HEK293 (cell line): ENCODE measurements at regions not wholly inside any gene's neighbourhood (a gene's known extent, or its start where the extent isn't known, plus 50 kb on each side); places are given as distances from the start of the nearest gene placed in this dataset.

ENCODE experiments used
- CTCF ChIA-PET: fragments of 350-600 bp; formaldehyde crosslinking; extraction: SDS; loops from one replicate; lab custom pipeline; 2021; ENCODE audit warnings: antibody characterized with exemption; lab: Yijun Ruan, JAX
- POLR2A ChIA-PET: fragments of 300-600 bp; formaldehyde crosslinking; extraction: SDS; loops from one replicate; lab custom pipeline; 2020; ENCODE audit warnings: antibody characterized with exemption, inconsistent platforms; lab: Yijun Ruan, JAX
- H3K27ac ChIP-seq: fragments of 200-500 bp; sonication (Bioruptor generic); 2 replicates; pipeline ENCODE4 v1.5.1; 2014; ENCODE audit warnings: low read depth, low read length, control low read depth, inconsistent platforms; ENCODE audit errors: extremely low read depth
- H3K36me3 ChIP-seq, 2 experiments: fragments of 200-500 bp in 1 of 2; sonication (Bioruptor generic) in 1 of 2; 1 replicate in 1 of 2; 2 replicates in 1 of 2; pipeline ENCODE4 v1.5.1; 2014 to 2017; ENCODE audit warnings: inconsistent platforms in 2 of 2, low read length in 2 of 2; ENCODE audit not compliant: control insufficient read depth in 2 of 2, insufficient read depth in 1 of 2
- H3K4me1 ChIP-seq: fragments of 200-500 bp; sonication (Bioruptor generic); 2 replicates; pipeline ENCODE4 v1.5.1; 2014; ENCODE audit warnings: mild to moderate bottlenecking, low read length, inconsistent platforms; ENCODE audit not compliant: control insufficient read depth, insufficient read depth
- H3K4me3 ChIP-seq: 2 replicates; pipeline ENCODE4 v1.5.1; 2011; ENCODE audit warnings: low read depth, mild to moderate bottlenecking, control low read depth, low read length, moderate library complexity
- H3K9me3 ChIP-seq: fragments of 200-500 bp; sonication (Bioruptor generic); 2 replicates; pipeline ENCODE4 v1.5.1; 2014; ENCODE audit warnings: low read depth, low read length, inconsistent platforms; ENCODE audit not compliant: control insufficient read depth, insufficient read depth
- GLI2 ChIP-seq: fragments of 450-650 bp; formaldehyde crosslinking; IDR thresholded peaks from 2 replicates; pipeline ENCODE4; 2017; ENCODE audit warnings: missing biosample characterization, missing genetic modification characterization, low read depth, borderline replicate concordance
- HOXC10 ChIP-seq: sonication (generic); formaldehyde crosslinking; IDR thresholded peaks from 2 replicates; pipeline ENCODE4 v1.8.1; 2023; ENCODE audit warnings: mild to moderate bottlenecking, missing genetic modification reagents
- KLF8 ChIP-seq: fragments of 450-650 bp; formaldehyde crosslinking; IDR thresholded peaks from 2 replicates; pipeline ENCODE4 v1.5.1; 2016; ENCODE audit warnings: missing biosample characterization, missing genetic modification characterization
- MEIS1 ChIP-seq: sonication (generic); formaldehyde crosslinking; IDR thresholded peaks from 2 replicates; pipeline ENCODE4 v1.8.1; 2022; ENCODE audit warnings: missing genetic modification reagents, mild to moderate bottlenecking, borderline replicate concordance
- MYNN ChIP-seq: fragments of 450-650 bp; formaldehyde crosslinking; IDR thresholded peaks from 2 replicates; pipeline ENCODE4 v1.5.1; 2016; ENCODE audit warnings: missing biosample characterization, missing genetic modification characterization, borderline replicate concordance
- SP2 ChIP-seq: fragments of 450-650 bp; formaldehyde crosslinking; IDR thresholded peaks from 2 replicates; pipeline ENCODE4 v1.5.1; 2016; ENCODE audit warnings: missing biosample characterization, missing genetic modification characterization
- TCF7L2 ChIP-seq: IDR thresholded peaks from 2 replicates; pipeline ENCODE4 v1.6.1; 2011; ENCODE audit warnings: low read depth, mild to moderate bottlenecking, inconsistent platforms, low read length, moderate library complexity, borderline replicate concordance
- ZBTB1 ChIP-seq: fragments of 450-650 bp; formaldehyde crosslinking; IDR thresholded peaks from 2 replicates; pipeline ENCODE4 v1.5.1; 2016; ENCODE audit warnings: missing biosample characterization, missing genetic modification characterization
- ZBTB20 ChIP-seq: fragments of 450-650 bp; formaldehyde crosslinking; IDR thresholded peaks from 2 replicates; pipeline ENCODE4 v1.5.1; 2016; ENCODE audit warnings: missing biosample characterization, missing genetic modification characterization
- ZBTB48 ChIP-seq: fragments of 450-650 bp; formaldehyde crosslinking; IDR thresholded peaks from 2 replicates; pipeline ENCODE4 v1.5.1; 2016; ENCODE audit warnings: missing biosample characterization, missing genetic modification characterization
- ZEB2 ChIP-seq: fragments of 450-650 bp; formaldehyde crosslinking; IDR thresholded peaks from 2 replicates; pipeline ENCODE4 v1.5.1; 2016; ENCODE audit warnings: missing biosample characterization, missing genetic modification characterization
- ZFP3 ChIP-seq: fragments of 450-650 bp; formaldehyde crosslinking; IDR thresholded peaks from 2 replicates; pipeline ENCODE4 v1.5.1; 2016; ENCODE audit warnings: low read depth, missing biosample characterization, missing genetic modification characterization
- ZNF266 ChIP-seq: fragments of 450-650 bp; formaldehyde crosslinking; IDR thresholded peaks from 2 replicates; pipeline ENCODE4 v1.5.1; 2016; ENCODE audit warnings: missing biosample characterization, missing genetic modification characterization, low read depth
- ZNF335 ChIP-seq: fragments of 450-650 bp; formaldehyde crosslinking; conservative IDR thresholded peaks from 2 replicates; pipeline ENCODE4 v1.5.1; 2016; ENCODE audit warnings: missing biosample characterization, missing genetic modification characterization
- ZNF423 ChIP-seq: fragments of 450-650 bp; formaldehyde crosslinking; IDR thresholded peaks from 2 replicates; pipeline ENCODE4 v1.5.1; 2016; ENCODE audit warnings: missing biosample characterization, missing genetic modification characterization
- ZNF514 ChIP-seq: fragments of 450-650 bp; formaldehyde crosslinking; IDR thresholded peaks from 2 replicates; pipeline ENCODE4 v1.5.1; 2016; ENCODE audit warnings: missing biosample characterization, missing genetic modification characterization
- ZNF660 ChIP-seq: fragments of 450-650 bp; IDR thresholded peaks from 2 replicates; pipeline ENCODE4 v1.5.1; 2018; ENCODE audit warnings: missing biosample characterization, mild to moderate bottlenecking, missing genetic modification characterization
- ZNF707 ChIP-seq: fragments of 450-650 bp; formaldehyde crosslinking; IDR thresholded peaks from 2 replicates; pipeline ENCODE4 v1.5.1; 2016; ENCODE audit warnings: missing biosample characterization, missing genetic modification characterization
- ZNF843 ChIP-seq: fragments of 450-650 bp; formaldehyde crosslinking; IDR thresholded peaks from 2 replicates; pipeline ENCODE4 v1.5.1; 2016; ENCODE audit warnings: missing biosample characterization, missing genetic modification characterization
- ZSCAN23 ChIP-seq: fragments of 450-650 bp; formaldehyde crosslinking; IDR thresholded peaks from 2 replicates; pipeline ENCODE4 v1.5.1; 2016; ENCODE audit warnings: missing biosample characterization, missing genetic modification characterization
- TF ChIP-seq, protein P1 (sequence below): fragments of 450-650 bp; formaldehyde crosslinking; conservative IDR thresholded peaks from 2 replicates; pipeline ENCODE4 v1.5.1; 2016; ENCODE audit warnings: low read depth, missing biosample characterization, missing genetic modification characterization
- TF ChIP-seq, protein P2 (sequence below): fragments of 450-650 bp; formaldehyde crosslinking; IDR thresholded peaks from 2 replicates; pipeline ENCODE4 v1.5.1; 2016; ENCODE audit warnings: missing biosample characterization, missing genetic modification characterization
- TF ChIP-seq, protein P3 (sequence below): sonication (generic); formaldehyde crosslinking; IDR thresholded peaks from 2 replicates; pipeline ENCODE4 v1.8.1; 2022; ENCODE audit warnings: mild to moderate bottlenecking, moderate library complexity, missing genetic modification reagents

DNA sequence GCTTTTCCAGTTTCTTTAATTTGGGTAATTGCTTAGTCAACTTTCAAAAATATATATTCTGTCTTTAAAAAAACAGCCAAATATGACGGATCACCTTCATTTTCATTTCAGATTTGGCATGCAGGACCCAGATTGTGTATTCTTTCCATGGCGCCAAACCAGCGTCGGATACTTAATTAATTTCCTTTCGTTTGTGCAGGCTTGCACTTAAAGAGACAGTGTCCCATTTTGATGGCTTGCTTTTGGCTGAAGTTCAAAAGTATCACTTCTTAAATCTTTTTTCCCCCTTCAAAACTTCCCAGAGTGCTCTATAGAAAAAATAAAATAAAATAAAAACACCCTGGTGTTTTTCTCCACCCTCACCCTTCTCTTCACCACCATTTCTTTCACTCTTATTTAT lies 394.5 kb upstream of the SOX9 start (continued):
- TF ChIP-seq MYNN (tag by site-specific recombination) (no peak), ZFP3 (tag by site-specific recombination) (no peak), ZNF266 (tag by site-specific recombination) (no peak)

DNA sequence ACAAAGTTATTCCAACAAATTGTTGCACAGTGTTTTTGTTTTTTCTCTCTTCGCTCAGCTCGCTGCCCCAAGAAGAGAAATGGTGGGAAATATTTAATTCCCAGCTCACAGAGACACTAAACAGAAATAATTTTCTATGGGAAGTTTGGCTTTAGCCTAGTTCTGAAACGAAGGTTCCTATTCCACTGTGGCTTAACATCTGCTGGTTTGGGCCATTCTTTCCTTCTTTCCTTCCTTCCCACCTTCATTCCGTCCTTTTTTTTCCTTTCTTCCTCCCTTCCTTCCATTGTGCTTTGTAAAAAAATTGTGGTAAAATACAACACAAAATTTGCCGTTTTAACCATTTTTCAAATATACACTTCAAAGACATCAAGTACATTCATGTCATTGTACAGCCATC lies 393.5 kb upstream of the SOX9 start:
- H3K36me3 ChIP-seq, result no peaks in the 10 kb centered on the region
- no peaks in the 10 kb centered on the region; the same call in 1 of the 2 replicates for H3K9me3 ChIP-seq
- H3K27ac ChIP-seq, result no peak overlapping the region
- H3K4me1 ChIP-seq, result no peaks in the 10 kb centered on the region
- CTCF ChIA-PET, result no interaction called here
- no peak overlapping the region for H3K4me3 ChIP-seq
- POLR2A ChIA-PET, result no interaction called here
- TF ChIP-seq SP2 (tag by site-specific recombination), result no peak
- no peak for TF ChIP-seq ZNF707
- TF ChIP-seq ZBTB1, result no peak
- TF ChIP-seq, protein P1, sequence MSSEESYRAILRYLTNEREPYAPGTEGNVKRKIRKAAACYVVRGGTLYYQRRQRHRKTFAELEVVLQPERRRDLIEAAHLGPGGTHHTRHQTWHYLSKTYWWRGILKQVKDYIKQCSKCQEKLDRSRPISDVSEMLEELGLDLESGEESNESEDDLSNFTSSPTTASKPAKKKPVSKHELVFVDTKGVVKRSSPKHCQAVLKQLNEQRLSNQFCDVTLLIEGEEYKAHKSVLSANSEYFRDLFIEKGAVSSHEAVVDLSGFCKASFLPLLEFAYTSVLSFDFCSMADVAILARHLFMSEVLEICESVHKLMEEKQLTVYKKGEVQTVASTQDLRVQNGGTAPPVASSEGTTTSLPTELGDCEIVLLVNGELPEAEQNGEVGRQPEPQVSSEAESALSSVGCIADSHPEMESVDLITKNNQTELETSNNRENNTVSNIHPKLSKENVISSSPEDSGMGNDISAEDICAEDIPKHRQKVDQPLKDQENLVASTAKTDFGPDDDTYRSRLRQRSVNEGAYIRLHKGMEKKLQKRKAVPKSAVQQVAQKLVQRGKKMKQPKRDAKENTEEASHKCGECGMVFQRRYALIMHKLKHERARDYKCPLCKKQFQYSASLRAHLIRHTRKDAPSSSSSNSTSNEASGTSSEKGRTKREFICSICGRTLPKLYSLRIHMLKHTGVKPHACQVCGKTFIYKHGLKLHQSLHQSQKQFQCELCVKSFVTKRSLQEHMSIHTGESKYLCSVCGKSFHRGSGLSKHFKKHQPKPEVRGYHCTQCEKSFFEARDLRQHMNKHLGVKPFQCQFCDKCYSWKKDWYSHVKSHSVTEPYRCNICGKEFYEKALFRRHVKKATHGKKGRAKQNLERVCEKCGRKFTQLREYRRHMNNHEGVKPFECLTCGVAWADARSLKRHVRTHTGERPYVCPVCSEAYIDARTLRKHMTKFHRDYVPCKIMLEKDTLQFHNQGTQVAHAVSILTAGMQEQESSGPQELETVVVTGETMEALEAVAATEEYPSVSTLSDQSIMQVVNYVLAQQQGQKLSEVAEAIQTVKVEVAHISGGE, result no peak
- no peak for TF ChIP-seq ZNF423
- TF ChIP-seq, protein P2, sequence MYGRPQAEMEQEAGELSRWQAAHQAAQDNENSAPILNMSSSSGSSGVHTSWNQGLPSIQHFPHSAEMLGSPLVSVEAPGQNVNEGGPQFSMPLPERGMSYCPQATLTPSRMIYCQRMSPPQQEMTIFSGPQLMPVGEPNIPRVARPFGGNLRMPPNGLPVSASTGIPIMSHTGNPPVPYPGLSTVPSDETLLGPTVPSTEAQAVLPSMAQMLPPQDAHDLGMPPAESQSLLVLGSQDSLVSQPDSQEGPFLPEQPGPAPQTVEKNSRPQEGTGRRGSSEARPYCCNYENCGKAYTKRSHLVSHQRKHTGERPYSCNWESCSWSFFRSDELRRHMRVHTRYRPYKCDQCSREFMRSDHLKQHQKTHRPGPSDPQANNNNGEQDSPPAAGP, result no peak
- no peak for TF ChIP-seq MEIS1 (CRISPR knock-in tag)
- TF ChIP-seq ZEB2 (tag by site-specific recombination), result no peak

DNA sequence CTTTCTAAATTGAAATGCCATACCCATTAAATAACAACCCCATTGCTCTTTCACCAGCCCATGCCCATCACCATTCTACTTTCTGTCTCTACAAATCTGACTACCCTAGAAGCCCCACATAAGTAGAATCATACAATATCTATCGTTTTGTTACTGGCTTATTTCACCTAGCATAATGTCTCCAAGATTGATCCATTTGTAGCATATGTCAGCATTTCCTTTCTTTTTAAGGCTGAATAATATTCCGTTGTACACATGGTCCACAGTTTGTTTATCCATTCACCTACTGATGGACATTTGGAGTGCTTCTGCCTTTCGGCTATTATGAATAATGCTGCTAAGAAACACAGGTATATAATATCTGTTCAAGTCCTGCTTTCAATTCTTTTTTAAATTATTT lies 393.1 kb upstream of the SOX9 start:
- ChIA-PET POLR2A (no interaction called here), CTCF (no interaction called here)

More for the DNA sequence above, 393.1 kb upstream of the SOX9 start:
- H3K4me1 ChIP-seq, result no peaks in the 10 kb centered on the region
- no peaks in the 10 kb centered on the region for H3K36me3 ChIP-seq
- TF ChIP-seq ZBTB20, result no peak
- no peak for TF ChIP-seq ZBTB48 (tag by site-specific recombination)
- no peak for TF ChIP-seq HOXC10 (CRISPR knock-in tag)
- TF ChIP-seq ZNF843 (tag by site-specific recombination), result no peak
- no peak for TF ChIP-seq ZNF514 (tag by site-specific recombination)
- TF ChIP-seq ZNF266 (tag by site-specific recombination), result no peak
- TF ChIP-seq, protein P3, sequence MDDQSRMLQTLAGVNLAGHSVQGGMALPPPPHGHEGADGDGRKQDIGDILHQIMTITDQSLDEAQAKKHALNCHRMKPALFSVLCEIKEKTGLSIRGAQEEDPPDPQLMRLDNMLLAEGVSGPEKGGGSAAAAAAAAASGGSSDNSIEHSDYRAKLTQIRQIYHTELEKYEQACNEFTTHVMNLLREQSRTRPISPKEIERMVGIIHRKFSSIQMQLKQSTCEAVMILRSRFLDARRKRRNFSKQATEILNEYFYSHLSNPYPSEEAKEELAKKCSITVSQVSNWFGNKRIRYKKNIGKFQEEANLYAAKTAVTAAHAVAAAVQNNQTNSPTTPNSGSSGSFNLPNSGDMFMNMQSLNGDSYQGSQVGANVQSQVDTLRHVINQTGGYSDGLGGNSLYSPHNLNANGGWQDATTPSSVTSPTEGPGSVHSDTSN (CRISPR knock-in tag), result no peak
- TF ChIP-seq TCF7L2, result no peak
- no peak for TF ChIP-seq ZNF335 (tag by site-specific recombination)
- no peak for TF ChIP-seq ZEB2 (tag by site-specific recombination)
- TF ChIP-seq GLI2 (tag by site-specific recombination), result no peak
- TF ChIP-seq ZNF707, result no peak
- no peak for TF ChIP-seq ZNF660 (tag by site-specific recombination)
- no peak for TF ChIP-seq KLF8 (tag by site-specific recombination)
- TF ChIP-seq ZSCAN23 (tag by site-specific recombination), result no peak
- TF ChIP-seq, all 188 proteins: peak for 0
- Histone ChIP-seq H3K4me3 (no peak overlapping the region), H3K27ac (no peak overlapping the region), H3K9me3 (no peaks in the 10 kb centered on the region)
